ENCODE measurements at regions not wholly inside any gene's neighbourhood (a gene's known extent, or its start where the extent isn't known, plus 50 kb on each side); places are given as distances from the start of the nearest gene placed in this dataset.

DNA sequence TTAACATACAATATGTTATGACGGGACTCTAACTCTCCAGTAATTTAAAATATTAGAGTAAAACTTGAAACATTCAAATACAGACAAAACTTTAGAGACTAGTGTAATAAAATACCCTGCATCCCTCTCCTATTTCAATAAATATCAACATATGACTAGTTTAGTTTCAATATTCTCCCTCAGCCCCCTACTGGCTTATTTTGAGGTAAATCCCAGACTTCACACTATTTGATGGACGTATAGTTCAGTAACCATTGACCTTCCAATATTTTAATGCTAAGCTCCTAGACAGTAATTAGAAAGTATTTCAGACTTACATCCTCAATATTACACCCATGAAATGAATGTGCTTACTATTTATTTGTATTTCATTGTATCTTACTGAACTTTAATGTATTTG lies 180.7 kb upstream of the STARD13 start:
- no peak for DNase-seq (ENCODE audit: low read depth)

DNA sequence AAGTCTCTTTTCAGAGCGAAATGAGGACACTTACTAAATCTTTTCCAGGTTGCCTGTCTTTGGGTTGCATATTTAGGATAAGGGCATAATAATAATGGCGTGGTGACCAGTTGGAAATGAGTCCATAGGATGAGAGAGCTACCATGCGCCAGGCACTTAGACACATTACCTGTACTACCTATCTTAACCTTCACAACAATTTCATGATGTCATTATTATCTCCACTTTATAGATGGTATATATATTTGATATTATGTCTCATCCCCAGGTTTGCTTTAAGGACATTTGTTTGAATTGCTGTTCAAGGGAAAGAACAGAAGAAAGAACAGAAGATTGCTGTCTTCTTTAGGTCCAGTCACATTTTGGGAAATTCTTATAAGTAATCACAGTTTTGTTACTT lies 182.0 kb upstream of the STARD13 start:
- DNase-seq (ENCODE audit: low read depth): no peak

DNA sequence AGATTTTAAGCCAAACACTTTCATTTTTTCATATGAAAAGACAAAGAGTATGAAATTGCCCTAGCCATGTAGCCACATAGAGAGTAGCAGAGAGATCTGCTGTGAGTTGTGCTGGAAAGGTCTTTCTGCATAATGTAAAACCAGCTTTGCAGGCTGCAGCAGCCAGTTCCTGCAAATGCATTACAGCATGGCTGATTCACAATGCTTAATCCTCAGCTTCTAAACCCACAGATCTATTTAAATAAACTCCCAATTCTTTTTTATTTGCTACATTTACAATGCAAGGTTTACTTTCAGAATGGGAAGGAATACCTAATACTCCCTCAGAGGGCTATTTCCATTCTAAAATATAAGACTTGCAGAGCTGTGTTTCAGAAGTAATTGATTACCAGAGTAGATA lies 185.6 kb upstream of the STARD13 start:
- no peak for DNase-seq (ENCODE audit: low read depth)

DNA sequence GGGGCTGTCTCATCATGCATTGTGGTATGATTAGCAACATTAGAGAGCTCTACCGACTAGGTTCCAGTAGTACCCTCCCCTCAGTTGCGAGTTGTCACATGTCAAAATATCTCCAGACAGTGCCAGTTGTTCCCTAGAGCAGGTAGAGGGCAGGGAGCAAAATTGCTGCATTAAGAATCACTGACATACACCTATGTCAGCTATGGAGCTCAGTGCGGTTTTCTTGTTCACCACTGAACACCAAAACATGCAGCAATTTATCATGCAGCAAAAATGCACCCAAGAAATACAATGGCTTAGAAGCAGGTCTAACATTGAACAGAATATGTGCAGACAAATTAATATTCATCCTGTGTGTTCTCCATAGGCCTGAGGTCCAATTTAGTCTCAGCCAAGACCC lies 186.9 kb upstream of the STARD13 start:
- no peak for DNase-seq (ENCODE audit: low read depth)

DNA sequence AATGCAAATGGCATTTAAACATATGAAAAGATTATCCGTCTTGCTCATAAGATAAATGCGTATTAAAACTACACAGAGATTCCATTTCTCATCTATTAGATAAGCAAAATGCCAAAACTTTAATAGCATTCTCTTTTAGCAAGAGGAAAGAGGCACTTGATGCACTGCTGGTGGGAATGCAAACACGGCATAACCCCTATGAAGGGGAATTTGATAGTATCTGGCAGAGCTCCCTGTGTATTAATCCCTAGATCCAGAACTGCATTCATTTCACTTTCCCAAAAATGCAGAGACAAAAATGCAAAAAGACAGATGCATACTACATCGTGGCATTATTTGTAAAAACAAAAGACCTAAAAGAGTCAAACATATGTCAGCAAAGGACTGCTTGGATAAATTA lies 193.6 kb upstream of the STARD13 start:
- DNase-seq (ENCODE audit: low read depth): no peak

DNA sequence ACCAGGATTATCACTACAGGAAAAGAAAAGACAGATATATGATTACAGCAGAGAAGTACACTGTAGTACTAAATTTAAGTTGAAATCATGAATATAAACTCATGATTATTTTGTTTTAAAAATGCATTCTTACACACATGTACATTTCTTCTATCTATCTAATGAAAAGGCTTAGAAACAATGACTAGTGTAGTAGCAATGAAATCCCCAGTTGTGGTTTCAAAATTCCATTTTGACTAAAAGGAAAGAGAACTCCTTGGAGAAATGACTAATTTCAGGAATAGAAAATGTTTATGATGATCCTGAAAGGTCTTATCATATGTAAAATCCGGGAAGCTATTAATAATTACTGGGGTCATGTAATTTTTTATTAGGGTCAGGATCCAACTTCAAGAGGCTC lies 195.0 kb upstream of the STARD13 start:
- no peak for DNase-seq (ENCODE audit: low read depth)

DNA sequence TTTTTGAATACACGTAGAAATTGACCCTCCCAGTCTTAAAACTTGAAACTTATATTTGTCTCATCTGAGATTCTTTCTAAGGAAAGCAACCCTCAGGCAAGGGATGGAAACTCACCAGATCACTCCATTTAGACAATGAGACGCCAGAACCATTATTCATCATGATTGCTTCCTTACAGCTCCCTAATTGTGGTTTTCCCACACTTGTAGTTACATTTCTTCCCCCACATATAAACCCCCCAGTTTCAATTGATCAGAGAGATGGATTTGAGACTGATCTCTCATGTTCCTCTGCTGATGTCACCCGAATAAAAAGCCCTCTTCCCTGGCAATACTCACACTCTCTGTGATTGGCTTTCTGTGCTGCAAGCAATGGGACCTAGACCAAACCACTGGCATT lies 197.9 kb upstream of the STARD13 start:
- no peak for DNase-seq (ENCODE audit: low read depth)

DNA sequence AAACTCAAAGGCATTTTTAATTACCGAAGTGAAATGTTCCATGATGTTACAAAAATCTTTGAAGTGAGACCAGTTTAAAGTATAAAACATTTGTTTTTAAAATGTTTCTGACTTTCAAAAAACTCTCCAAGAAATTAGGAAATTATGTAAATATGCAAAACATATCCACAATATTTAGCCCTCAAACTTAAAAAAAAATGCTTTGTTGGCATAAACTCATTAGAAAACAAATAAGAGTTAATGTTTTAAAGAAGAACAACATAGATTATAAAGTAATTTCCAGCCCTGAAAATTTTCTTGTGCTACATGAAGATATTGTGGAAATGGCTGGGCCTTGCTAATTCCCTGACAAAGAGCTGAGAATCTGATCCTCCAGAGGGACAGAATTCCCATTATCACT lies 199.7 kb upstream of the STARD13 start:
- DNase-seq (ENCODE audit: low read depth): no peak

DNA sequence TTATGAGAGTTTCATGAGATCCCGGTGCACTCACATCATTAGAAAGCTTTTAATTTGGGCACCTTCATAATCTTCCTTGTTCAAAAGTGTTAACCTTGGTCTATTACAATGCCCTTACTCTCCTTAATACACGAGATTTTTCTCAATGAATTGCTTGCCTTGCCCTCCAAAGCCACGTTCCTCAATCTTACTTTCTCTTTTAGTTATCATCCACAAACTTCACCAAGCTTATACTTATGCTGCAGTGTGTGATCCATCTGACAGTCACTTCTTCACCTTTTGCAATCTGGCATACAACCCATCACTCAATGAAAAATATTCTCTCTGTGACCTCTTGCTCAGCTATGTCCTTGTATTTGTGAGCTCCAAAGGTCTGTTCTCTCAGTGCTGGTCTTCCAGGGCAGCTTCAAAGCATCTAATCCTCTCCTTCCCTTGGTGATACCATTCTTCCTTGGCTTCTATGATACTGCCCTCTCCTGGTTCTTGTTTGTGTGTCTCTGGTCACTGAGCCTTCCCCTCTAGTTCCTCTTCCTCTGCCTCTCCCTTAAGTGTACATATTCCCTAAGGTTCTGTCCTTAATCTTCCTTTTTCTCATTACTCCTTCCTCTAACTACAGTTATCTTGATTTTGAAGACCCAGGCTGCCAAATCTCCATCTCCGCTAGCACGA lies 202.2 kb upstream of the STARD13 start:
- DNase-seq (ENCODE audit: low read depth): no peak

DNA sequence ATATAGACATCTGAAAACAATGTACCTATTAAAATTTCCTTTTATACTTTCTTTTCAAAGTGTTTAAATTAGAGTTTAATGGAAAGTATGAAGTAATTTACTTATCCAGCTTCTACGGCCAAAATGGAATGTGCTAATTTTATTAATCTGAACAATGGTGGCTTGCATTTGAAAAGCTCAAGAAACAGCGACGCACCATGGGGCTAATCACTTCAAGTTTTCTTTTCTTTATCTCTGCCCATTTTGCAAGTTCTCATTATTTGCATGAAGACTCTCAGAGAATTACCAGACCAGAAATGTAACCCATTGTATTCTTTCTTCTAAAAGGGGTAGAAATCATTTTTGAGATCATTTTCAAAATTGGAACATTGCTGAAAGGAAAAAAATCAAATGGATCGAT lies 204.0 kb upstream of the STARD13 start:
- no peak for DNase-seq (ENCODE audit: low read depth)

DNA sequence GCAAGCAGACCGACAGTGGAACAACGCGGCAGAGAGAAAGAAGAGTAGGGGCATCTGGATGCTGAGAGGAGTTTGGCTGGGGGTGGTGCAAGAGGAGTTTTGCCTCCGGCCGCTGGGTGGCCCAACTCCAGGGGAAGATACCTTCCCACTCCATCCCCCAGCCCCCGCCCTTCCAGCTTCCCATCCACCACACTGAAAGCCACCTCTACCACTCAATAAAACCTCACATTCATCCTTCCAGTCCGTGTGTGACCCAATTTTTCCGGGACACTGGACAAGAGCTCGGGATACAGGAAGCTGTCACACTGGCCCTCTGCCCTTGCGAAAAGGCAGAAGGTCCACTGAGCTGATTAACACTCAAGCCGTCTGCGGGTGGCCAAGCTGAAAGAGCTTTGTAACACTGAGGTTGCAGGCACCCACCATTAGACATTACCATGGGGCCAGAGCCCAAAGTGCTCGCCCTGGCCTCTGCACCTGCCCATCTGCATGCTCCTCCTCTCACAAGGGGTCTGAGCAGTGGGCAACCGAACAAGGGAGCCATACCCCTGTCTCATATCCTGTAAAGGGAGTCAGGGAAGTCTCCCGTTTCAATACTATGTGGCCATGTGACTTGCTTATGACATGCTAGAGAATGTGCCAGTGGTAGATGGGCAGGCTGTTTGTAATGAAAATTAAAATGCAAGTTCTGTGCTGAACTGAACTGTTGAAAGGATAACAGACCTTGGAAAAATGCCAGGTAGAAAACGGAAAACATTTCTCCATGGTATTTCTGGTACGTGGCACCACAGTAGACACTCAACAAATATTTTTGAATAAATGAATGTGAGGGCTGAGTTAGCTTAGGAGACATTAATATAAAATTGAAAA lies 205.1 kb upstream of the STARD13 start:
- DNase-seq (ENCODE audit: low read depth): no peak

DNA sequence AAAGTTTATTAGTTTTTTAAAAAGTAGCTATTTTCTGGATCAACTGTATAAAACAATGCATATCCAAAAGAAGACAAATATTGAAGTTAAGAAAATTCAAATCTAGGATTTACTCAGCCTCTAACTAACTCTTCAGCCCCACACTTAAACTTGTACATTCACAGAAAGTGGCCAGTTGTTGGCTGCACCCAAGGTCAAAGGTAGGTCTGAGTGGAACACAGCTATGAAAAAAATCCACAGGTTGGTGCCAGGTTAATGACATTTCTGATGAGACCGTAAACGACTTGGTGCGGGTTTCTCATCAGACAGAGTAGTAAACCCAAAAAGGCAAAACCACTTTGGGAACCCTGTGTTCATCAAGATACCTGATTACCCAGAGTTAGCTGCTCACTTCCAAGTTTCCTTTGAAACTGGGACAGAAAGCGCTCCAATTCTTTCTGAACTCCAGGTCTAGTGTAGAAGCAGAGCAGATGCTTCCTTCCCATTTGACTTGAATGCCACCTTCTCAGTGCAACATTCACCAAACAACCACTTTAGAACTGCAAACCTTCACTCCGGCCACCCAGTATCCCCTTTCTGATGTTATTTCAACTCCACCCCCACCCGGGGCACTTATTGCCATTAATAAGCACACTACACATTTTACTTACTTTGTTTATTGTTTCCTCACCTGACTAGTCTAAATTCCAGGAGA lies 208.3 kb upstream of the STARD13 start:
- DNase-seq (ENCODE audit: low read depth): no peak

DNA sequence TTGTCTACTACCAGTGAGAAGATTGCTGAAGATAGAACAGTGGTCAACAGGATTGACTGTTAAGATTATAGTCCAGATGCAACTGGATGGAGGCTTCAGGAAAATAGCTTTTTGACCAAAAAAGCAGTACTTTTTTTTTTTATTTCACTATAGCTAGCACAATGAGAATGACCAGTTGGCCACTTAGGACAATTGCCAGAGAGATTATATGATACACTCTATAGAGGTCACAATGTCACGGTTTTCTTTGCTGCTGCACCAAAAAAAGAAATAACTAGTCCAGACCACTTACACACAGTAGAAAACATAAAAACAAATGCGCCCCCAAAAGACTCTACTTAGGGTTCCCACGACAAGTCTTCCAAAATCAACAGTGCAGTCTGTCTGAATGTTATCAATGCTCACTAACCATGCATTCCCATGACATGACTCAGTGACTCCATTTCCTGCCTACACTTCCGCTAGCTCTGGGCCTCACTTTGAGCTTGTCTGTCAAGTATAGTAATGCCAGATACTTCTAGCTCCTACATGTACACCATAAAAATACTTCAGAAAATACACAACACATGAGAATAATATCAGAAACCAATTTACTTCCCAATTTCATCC lies 209.1 kb upstream of the STARD13 start:
- DNase-seq (ENCODE audit: low read depth): no peak

DNA sequence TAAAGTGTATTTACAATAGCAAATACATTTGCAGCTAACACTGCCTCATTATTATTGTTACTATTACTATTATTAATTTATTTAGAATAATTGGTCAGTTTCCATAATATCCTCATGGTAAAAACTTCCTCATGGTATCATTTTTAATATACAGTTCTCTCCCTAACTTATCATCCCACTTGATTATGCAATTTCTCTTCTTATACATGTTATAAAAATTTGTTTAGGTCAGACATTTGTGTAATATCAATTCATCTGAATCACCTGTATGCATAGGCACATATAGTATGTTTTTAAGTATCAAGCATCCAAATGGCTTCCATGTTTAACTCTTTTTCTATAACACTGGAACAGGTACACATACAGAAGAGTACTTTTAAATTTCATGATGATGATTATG lies 210.8 kb upstream of the STARD13 start:
- DNase-seq (ENCODE audit: low read depth): no peak

DNA sequence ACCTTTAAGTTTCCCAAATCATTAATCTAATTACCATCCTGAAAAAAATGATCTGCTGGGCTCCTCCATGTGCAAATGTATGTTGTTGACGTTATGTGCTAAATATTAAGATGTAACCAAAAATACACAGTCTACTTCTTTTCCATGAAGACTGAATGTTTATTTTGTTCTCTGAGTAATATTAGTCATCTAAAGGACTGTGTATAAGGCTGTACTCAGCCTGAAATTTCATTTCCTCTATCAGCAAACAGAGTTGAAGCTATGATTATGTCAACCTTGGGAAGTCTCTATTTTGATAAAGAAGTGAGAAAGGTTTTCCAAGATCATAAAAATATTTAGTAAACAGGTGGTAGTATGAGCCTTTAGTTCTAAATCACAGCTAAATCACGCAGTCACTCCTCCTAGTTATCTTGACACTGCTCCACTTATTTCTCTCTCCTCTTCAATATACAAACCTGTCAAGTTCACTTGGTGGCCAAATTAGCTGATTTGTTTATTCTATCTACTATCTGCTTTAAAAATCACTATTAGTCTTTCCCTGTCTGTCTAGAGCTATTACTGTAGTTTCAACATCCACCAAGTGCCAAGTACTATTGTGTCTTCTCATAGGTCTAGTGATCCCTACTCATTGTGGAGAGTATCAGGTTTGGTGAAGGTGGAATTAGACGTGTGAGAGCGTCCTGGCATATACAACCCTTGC lies 211.7 kb upstream of the STARD13 start:
- DNase-seq (ENCODE audit: low read depth): no peak

DNA sequence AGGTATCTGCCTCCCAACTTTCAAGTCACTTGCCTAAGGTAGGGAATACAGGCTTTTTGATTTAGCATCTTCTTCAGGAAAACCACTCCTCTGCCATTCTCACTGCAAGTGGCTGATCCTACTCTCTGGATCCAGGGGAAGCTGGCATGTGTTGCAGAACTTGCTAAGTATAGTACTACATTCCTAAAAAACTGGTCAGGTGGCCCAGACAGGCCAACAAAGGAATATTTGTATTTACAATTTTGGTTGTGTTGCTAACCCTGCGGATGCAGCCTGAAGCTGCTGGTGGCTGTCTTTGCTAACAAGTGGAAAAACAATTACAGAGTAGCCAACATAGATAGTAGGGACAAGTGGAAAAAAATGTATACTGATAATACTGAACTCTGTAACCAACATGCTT lies 222.5 kb upstream of the STARD13 start:
- no peak for DNase-seq (ENCODE audit: low read depth)

DNA sequence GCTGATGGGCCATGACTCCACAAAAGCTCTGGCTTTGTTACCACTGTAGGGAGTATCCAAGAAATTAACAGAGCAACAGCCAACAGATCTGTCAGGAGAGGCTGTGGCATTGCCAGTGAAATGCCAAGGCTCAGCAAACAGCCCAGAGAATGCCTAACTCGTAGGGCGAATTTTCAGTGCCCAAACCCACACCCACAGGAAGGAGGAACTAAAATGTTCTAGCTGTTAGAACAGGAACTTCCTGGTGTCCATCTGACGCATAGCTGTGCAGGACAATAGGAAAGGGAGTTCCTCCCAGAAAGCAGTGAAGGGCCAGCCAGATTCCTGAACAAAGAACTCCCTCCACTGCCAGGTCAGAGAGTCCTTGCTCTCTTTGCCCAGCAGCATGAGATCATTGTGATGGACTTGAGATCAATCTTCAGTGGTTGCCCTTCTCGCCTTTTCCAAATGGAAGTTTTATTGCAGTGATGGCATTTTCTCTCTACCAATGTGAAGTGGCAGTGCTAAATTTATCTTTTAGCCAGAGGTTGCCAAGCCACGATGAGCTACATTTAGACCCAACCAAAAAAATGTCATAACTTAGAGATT lies 224.2 kb upstream of the STARD13 start:
- no peak for DNase-seq (ENCODE audit: low read depth)

DNA sequence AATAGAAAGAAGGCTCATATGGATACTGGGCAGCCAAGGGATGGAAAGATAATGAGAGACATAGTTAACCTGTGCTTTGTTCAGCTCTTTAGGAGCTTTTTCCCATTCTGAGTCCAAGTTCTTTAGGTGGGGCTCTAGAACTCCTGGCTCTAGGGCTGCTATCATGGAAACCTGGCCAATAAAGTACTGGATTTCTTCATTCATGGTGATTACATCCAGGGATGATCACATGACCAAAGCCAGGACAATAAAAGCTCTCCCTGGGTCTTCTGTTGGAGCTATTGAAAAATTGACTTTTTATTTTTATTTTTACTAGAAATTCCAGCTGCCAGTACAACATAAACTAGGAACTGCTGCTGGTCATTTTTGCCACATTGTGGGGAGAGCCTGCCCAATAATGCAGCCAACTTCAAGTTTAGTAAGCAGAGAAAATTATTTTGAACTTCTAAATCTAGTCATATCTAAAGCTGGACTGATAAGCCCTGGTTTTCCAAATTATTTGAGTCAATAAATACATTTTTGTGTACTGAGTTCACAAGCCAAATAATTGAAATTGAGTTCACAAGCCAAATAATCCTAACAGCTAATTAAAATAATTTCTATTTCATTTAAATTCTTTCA lies 224.9 kb upstream of the STARD13 start:
- no peak for DNase-seq (ENCODE audit: low read depth)

DNA sequence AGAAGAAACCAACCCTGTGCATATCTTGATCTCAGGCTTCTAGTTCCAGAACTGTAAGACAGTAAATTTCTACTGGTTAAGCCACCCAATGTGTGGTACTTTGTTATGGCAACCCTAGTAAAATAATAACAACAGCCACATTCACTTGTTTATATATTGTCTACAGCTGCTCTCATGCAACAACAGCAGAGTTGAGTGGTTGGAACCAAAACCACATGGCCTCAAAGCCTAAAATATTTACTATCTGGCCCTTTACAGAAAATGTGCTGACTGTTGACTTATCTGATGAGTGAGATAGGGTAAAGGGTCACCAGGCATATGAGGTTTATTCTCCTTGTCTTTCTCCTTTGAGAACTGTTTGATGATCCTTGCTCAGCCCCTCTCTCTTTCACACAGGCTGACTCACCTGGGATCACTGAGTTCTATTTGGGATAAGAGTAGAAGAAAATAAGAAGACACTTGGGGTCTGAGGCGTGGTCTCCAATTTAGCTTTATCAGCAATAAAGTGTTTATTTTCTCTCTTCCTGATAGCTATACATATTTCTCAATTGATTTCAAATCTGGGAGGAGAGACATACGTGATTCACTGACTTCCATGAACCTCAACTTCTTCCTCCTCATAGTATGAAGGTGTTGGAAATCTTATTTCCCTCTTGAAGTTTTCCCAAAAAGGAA lies 227.5 kb upstream of the STARD13 start:
- DNase-seq (ENCODE audit: low read depth): no peak

DNA sequence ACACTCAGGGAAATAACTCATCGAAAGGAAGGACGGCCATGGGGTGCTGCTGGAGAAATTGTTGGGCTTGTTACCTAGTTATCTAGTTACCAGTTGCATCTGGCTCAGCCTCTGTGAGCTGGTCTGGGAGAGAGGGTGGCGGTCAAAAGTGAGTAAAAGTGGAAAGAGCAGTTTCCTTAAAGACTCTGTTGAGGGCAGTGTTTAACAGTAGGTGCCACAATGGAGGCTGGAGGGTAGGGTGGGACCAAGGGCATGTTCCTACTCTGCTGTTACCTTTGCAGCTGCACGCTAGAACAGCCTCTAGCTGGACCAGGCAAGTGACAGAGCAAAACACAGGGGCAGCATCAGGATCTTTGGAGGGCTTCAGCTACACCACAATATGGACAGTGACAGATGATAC lies 228.8 kb upstream of the STARD13 start:
- DNase-seq (ENCODE audit: low read depth): no peak

DNA sequence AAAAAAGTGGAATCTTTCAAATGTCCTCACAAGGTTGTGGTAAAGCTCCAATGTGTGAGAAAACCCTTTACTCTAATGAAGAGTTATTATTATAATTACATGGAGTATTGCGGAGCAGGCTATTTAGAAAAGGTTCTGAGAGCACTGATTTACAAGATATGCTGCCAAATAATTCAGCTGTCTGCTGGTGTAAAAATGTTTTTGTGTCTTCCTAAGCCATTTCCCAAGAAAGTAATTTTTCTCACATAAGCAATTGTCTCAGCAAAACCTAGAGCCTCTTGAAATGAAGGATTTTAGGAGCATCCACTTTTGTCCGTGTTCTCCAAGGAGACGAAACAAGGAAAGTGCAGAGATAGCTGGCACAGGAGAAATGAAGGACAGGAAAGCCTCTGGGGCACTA lies 229.6 kb upstream of the STARD13 start:
- no peak for DNase-seq (ENCODE audit: low read depth)

Data from T follicular helper cell (primary cell).